Smooth muscle cell (in vitro differentiated cells): ENCODE measurements at regions not wholly inside any gene's neighbourhood (a gene's known extent, or its start where the extent isn't known, plus 50 kb on each side); places are given as distances from the start of the nearest gene placed in this dataset.

Experiments
- DNase-seq: peaks from one replicate; lab custom pipeline; 2025; ENCODE audit not compliant: unreplicated experiment; lab: John Stamatoyannopoulos, UW
- H2AFZ ChIP-seq: fragments of 200-600 bp; sonication (generic); 2 replicates; pipeline ENCODE4 v1.6.0; 2016; ENCODE audit warnings: antibody characterized with exemption, low read depth, mild to moderate bottlenecking
- H3F3A ChIP-seq: fragments of 200-600 bp; sonication (generic); 2 replicates; pipeline ENCODE4 v1.6.0; 2017; ENCODE audit warnings: antibody characterized with exemption, low read depth
- H3K27ac ChIP-seq: fragments of 200-600 bp; sonication (generic); 2 replicates; pipeline ENCODE4 v1.5.1; 2016; ENCODE audit warnings: low read depth, mild to moderate bottlenecking
- H3K27me3 ChIP-seq: fragments of 200-600 bp; sonication (generic); 2 replicates; pipeline ENCODE4 v1.6.1; 2016; ENCODE audit warnings: low read depth, mild to moderate bottlenecking
- H3K36me3 ChIP-seq: fragments of 200-600 bp; sonication (generic); 2 replicates; pipeline ENCODE4 v1.5.1; 2016; ENCODE audit warnings: low read depth
- H3K4me1 ChIP-seq: fragments of 200-600 bp; sonication (generic); 2 replicates; pipeline ENCODE4 v1.5.1; 2016; ENCODE audit warnings: low read depth
- H3K4me2 ChIP-seq: fragments of 200-600 bp; sonication (generic); 2 replicates; pipeline ENCODE4 v1.6.0; 2016; ENCODE audit warnings: mild to moderate bottlenecking
- H3K4me3 ChIP-seq: fragments of 200-600 bp; sonication (generic); 2 replicates; pipeline ENCODE4 v1.5.1; 2016; ENCODE audit warnings: mild to moderate bottlenecking
- H3K79me2 ChIP-seq: fragments of 200-600 bp; sonication (generic); 2 replicates; pipeline ENCODE4 v1.6.0; 2016; ENCODE audit warnings: low read depth, mild to moderate bottlenecking
- H3K9ac ChIP-seq: fragments of 200-600 bp; sonication (generic); 2 replicates; pipeline ENCODE4 v1.6.0; 2016; ENCODE audit warnings: low read depth
- H3K9me3 ChIP-seq: fragments of 200-600 bp; sonication (generic); replicated peaks from 2 replicates; pipeline ENCODE4 v1.5.1; 2016; ENCODE audit warnings: low read depth
- H4K20me1 ChIP-seq: fragments of 200-600 bp; sonication (generic); 2 replicates; pipeline ENCODE4 v1.6.0; 2016; ENCODE audit warnings: low read depth
- CTCF ChIP-seq: fragments of 200-600 bp; sonication (generic); IDR thresholded peaks from 2 replicates; pipeline ENCODE4 v1.5.1; 2017; ENCODE audit warnings: borderline replicate concordance, mild to moderate bottlenecking, antibody characterized with exemption; ENCODE audit not compliant: insufficient read depth, poor library complexity, severe bottlenecking
- WGBS: methylation state at CpG from one replicate; pipeline ENCODE4 v1.1.7; 2016; ENCODE audit warnings: low lambda C conversion rate; 5-methylcytosine and 5-hydroxymethylcytosine counted together

- Histone ChIP-seq H3K4me2 (no peak overlapping the region), H3K79me2 (no peaks in the 10 kb centered on the region), H3K4me1 (no peaks in the 10 kb centered on the region), H3K27me3 (peaks cover 4% of the 10 kb centered on the region), H4K20me1 (no peaks in the 10 kb centered on the region), H3K9me3 (no peaks in the 10 kb centered on the region), H3K36me3 (no peaks in the 10 kb centered on the region), H3K9ac (no peak overlapping the region), H3K4me3 (no peak overlapping the region), H3K27ac (no peak overlapping the region), H3F3A (no peaks in the 10 kb centered on the region), H2AFZ (no peak overlapping the region)
- 87% methylated on average over 2 of the region's 2 CpGs for WGBS
- DNase-seq = no peak
- TF ChIP-seq CTCF = no peak
Observed at GRCh38 chr20:40778894-40779496, 90.0 kb upstream of the MAFB start.

GRCh38 chr20:40781327-40782042 lies 92.4 kb upstream of the MAFB start:
- H3F3A ChIP-seq = no peaks in the 10 kb centered on the region
- H4K20me1 ChIP-seq = no peaks in the 10 kb centered on the region
- no peaks in the 10 kb centered on the region for H3K4me1 ChIP-seq
- H3K27me3 ChIP-seq = peaks cover 4% of the 10 kb centered on the region
- H3K79me2 ChIP-seq = no peaks in the 10 kb centered on the region
- H3K9me3 ChIP-seq = no peaks in the 10 kb centered on the region
- no peak overlapping the region for H3K4me2 ChIP-seq
- 85% methylated on average over 14 of the region's 14 CpGs for WGBS
- DNase-seq = no peak
- no peak overlapping the region for H3K4me3 ChIP-seq
- no peak overlapping the region for H2AFZ ChIP-seq
- no peak overlapping the region for H3K9ac ChIP-seq
- H3K27ac ChIP-seq = no peak overlapping the region
- TF ChIP-seq CTCF = no peak
- no peaks in the 10 kb centered on the region for H3K36me3 ChIP-seq

- H3K9me3 ChIP-seq = no peaks in the 10 kb centered on the region
- no peak overlapping the region for H3K9ac ChIP-seq
- H3K79me2 ChIP-seq = no peaks in the 10 kb centered on the region
- no peak overlapping the region for H3K4me2 ChIP-seq
- no peak for DNase-seq
- H2AFZ ChIP-seq = no peak overlapping the region
- peaks cover 8% of the 10 kb centered on the region for H3K27me3 ChIP-seq
- 83% methylated on average over 11 of the region's 11 CpGs for WGBS
- H3F3A ChIP-seq = no peaks in the 10 kb centered on the region
- H3K4me3 ChIP-seq = no peak overlapping the region
- no peaks in the 10 kb centered on the region for H3K4me1 ChIP-seq
- TF ChIP-seq CTCF = no peak
- H3K36me3 ChIP-seq = no peaks in the 10 kb centered on the region
- H3K27ac ChIP-seq = no peak overlapping the region
- no peaks in the 10 kb centered on the region for H4K20me1 ChIP-seq
Observed at GRCh38 chr20:40782043-40782368, 93.0 kb upstream of the MAFB start.

- Histone ChIP-seq H3K4me2 (no peak overlapping the region), H3K9me3 (no peaks in the 10 kb centered on the region), H3F3A (no peaks in the 10 kb centered on the region), H3K27ac (no peak overlapping the region), H3K36me3 (no peaks in the 10 kb centered on the region), H4K20me1 (no peaks in the 10 kb centered on the region), H3K79me2 (no peaks in the 10 kb centered on the region), H3K4me1 (no peaks in the 10 kb centered on the region), H3K4me3 (no peak overlapping the region), H3K9ac (no peak overlapping the region), H3K27me3 (peaks cover 29% of the 10 kb centered on the region), H2AFZ (no peak overlapping the region)
- no peak for DNase-seq
- WGBS = 94% methylated on average over 3 of the region's 3 CpGs
- no peak for TF ChIP-seq CTCF
Observed at GRCh38 chr20:40785346-40785745, 96.3 kb upstream of the MAFB start.
